DOHH2 (cell line): ENCODE measurements at regions not wholly inside any gene's neighbourhood (a gene's known extent, or its start where the extent isn't known, plus 50 kb on each side); places are given as distances from the start of the nearest gene placed in this dataset.

Experiments
- H3F3A ChIP-seq: fragments of 200-600 bp; sonication (generic), shearing (Covaris generic); 2 replicates; pipeline ENCODE4 v1.6.0; 2016; ENCODE audit warnings: antibody characterized with exemption, mild to moderate bottlenecking; ENCODE audit not compliant: control insufficient read depth, insufficient read depth
- H3K27ac ChIP-seq: fragments of 200-600 bp; sonication (generic); 2 replicates; pipeline ENCODE4 v1.5.1; 2014; ENCODE audit warnings: low read depth, mild to moderate bottlenecking, low read length, moderate library complexity
- H3K27me3 ChIP-seq: fragments of 200-600 bp; sonication (generic); 2 replicates; pipeline ENCODE4 v1.6.1; 2014; ENCODE audit warnings: mild to moderate bottlenecking, low read length, mixed read lengths; ENCODE audit not compliant: control insufficient read depth
- H3K36me3 ChIP-seq: fragments of 200-600 bp; sonication (generic); 2 replicates; pipeline ENCODE4 v1.6.1; 2014; ENCODE audit warnings: mild to moderate bottlenecking, low read length, moderate library complexity, mixed read lengths; ENCODE audit not compliant: control insufficient read depth
- H3K4me1 ChIP-seq: fragments of 200-600 bp; sonication (generic); 2 replicates; pipeline ENCODE4 v1.6.1; 2014; ENCODE audit warnings: mild to moderate bottlenecking, low read length, mixed read lengths; ENCODE audit not compliant: control insufficient read depth
- H3K4me2 ChIP-seq: fragments of 200-600 bp; sonication (generic); 2 replicates; pipeline ENCODE4 v1.6.0; 2014; ENCODE audit warnings: mild to moderate bottlenecking, low read length, moderate library complexity
- H3K4me3 ChIP-seq: fragments of 200-600 bp; sonication (generic); 2 replicates; pipeline ENCODE4 v1.5.1; 2014; ENCODE audit warnings: mild to moderate bottlenecking, low read length, mixed read lengths
- H3K79me2 ChIP-seq: fragments of 200-600 bp; sonication (generic); 2 replicates; pipeline ENCODE4 v1.6.1; 2014; ENCODE audit warnings: mild to moderate bottlenecking, low read length, mixed read lengths; ENCODE audit not compliant: control insufficient read depth
- H3K9me2 ChIP-seq: fragments of 200-600 bp; sonication (generic); replicated peaks from 2 replicates; pipeline ENCODE4 v1.6.1; 2014; ENCODE audit warnings: mild to moderate bottlenecking, low read length, mixed read lengths; ENCODE audit not compliant: control insufficient read depth
- H3K9me3 ChIP-seq: fragments of 200-600 bp; sonication (generic); 2 replicates; pipeline ENCODE4 v1.6.1; 2014; ENCODE audit warnings: antibody characterized with exemption, low read length, mixed read lengths; ENCODE audit not compliant: control insufficient read depth, insufficient read depth
- H4K20me1 ChIP-seq: fragments of 200-600 bp; sonication (generic); 2 replicates; pipeline ENCODE4 v1.6.0; 2014; ENCODE audit warnings: low read depth, mild to moderate bottlenecking, antibody characterized with exemption, low read length, moderate library complexity; ENCODE audit not compliant: control insufficient read depth, insufficient read depth
- EZH2phosphoT487 ChIP-seq: fragments of 200-600 bp; sonication (generic); IDR thresholded peaks from 2 replicates; pipeline ENCODE4 v1.6.1; 2017; ENCODE audit warnings: borderline replicate concordance, mild to moderate bottlenecking, antibody characterized with exemption, low read length, moderate library complexity, mixed read lengths
- TF ChIP-seq, protein P1 (sequence below): fragments of 200-600 bp; sonication (generic); IDR thresholded peaks from one replicate; pipeline ENCODE4 v1.5.1; 2014; ENCODE audit warnings: antibody characterized with exemption, mild to moderate bottlenecking, low read depth, low read length; ENCODE audit not compliant: poor library complexity, severe bottlenecking

- Histone ChIP-seq H3K4me1 (no peaks in the 10 kb centered on the region), H3K27me3 (no peaks in the 10 kb centered on the region), H3F3A (no peaks in the 10 kb centered on the region), H3K9me3 (no peaks in the 10 kb centered on the region), H3K27ac (no peak overlapping the region), H4K20me1 (no peaks in the 10 kb centered on the region), H3K36me3 (no peaks in the 10 kb centered on the region), H3K9me2 (no peaks in the 10 kb centered on the region), H3K4me3 (no peak overlapping the region), H3K79me2 (no peaks in the 10 kb centered on the region), H3K4me2 (no peak overlapping the region)
- no peak for TF ChIP-seq EZH2phosphoT487
- TF ChIP-seq, protein P1, sequence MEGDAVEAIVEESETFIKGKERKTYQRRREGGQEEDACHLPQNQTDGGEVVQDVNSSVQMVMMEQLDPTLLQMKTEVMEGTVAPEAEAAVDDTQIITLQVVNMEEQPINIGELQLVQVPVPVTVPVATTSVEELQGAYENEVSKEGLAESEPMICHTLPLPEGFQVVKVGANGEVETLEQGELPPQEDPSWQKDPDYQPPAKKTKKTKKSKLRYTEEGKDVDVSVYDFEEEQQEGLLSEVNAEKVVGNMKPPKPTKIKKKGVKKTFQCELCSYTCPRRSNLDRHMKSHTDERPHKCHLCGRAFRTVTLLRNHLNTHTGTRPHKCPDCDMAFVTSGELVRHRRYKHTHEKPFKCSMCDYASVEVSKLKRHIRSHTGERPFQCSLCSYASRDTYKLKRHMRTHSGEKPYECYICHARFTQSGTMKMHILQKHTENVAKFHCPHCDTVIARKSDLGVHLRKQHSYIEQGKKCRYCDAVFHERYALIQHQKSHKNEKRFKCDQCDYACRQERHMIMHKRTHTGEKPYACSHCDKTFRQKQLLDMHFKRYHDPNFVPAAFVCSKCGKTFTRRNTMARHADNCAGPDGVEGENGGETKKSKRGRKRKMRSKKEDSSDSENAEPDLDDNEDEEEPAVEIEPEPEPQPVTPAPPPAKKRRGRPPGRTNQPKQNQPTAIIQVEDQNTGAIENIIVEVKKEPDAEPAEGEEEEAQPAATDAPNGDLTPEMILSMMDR: no peak
Observed at GRCh38 chr2:139064159-139064558, 284.0 kb upstream of the NXPH2 start.

DNA sequence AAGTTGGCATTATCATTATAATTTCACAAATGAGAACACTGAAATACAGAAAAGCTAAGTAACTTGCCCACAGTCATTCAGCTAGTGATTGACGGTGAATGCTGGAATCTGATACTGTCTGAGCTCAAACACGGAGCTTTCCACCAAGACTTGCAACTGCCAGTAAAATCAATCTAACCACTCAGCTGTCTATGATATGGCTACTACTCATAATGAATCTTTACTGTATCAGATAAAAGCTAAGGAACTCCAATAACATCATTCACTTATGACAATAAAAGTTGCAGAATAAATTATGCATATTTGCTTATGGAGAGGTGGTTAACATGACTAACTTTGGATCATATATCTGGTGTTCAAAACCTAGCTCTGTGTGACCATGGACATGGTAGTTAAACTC is 279.4 kb upstream of the NXPH2 start:
- Histone ChIP-seq H3K4me2 (no peak overlapping the region), H3K27ac (no peak overlapping the region), H3K36me3 (no peaks in the 10 kb centered on the region), H3K4me3 (no peak overlapping the region), H4K20me1 (no peaks in the 10 kb centered on the region), H3K9me3 (no peaks in the 10 kb centered on the region), H3F3A (no peaks in the 10 kb centered on the region), H3K79me2 (no peaks in the 10 kb centered on the region), H3K27me3 (no peaks in the 10 kb centered on the region), H3K9me2 (no peaks in the 10 kb centered on the region), H3K4me1 (no peaks in the 10 kb centered on the region)
- TF ChIP-seq, protein P1: no peak
- no peak for TF ChIP-seq EZH2phosphoT487

DNA sequence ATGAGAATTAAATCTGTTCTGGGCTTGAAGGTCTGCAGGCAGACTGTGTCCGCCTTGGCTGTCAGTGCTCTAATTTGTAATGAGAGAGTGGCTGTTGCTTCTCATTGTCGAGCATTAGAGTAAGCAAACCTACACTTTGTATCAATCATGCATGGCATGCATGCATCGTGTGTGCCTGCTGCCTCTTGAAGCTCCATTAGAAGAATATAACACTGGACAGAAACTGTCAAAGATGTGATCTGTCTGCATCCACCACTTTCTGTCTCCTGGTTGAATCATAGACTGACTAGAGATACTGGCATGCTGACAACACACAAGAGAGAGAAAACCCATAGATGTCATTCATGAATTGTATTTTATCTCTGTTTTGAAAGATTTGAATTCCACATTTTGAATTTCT is 275.0 kb upstream of the NXPH2 start:
- Histone ChIP-seq H3K27ac (no peak overlapping the region), H3K27me3 (no peaks in the 10 kb centered on the region), H3F3A (no peaks in the 10 kb centered on the region), H3K4me1 (no peaks in the 10 kb centered on the region), H3K4me2 (no peak overlapping the region), H3K9me2 (no peaks in the 10 kb centered on the region), H3K36me3 (no peaks in the 10 kb centered on the region), H3K4me3 (no peak overlapping the region), H4K20me1 (no peaks in the 10 kb centered on the region), H3K9me3 (no peaks in the 10 kb centered on the region), H3K79me2 (no peaks in the 10 kb centered on the region)
- TF ChIP-seq, protein P1: no peak
- TF ChIP-seq EZH2phosphoT487: no peak

DNA sequence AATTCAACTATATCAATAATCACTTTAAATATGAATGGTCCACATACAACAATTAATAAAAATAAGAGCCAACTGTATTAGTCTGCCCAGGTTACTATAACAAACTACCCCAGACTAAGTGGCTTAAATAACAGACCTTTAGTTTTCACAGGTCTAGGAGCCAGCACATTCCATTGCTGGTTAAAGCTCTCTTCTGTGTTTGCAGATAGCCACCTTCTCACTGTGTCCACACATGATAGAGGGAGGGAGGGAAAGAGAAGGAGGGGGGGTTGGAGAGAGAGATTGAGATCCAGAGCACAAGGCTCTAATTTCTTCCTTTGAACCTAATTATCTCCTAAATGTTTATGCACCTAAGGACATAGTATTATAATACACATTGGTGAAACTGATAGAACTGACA is 267.8 kb upstream of the NXPH2 start:
- Histone ChIP-seq H3K9me2 (no peaks in the 10 kb centered on the region), H3K27me3 (no peaks in the 10 kb centered on the region), H4K20me1 (no peaks in the 10 kb centered on the region), H3K4me2 (no peak overlapping the region), H3K79me2 (no peaks in the 10 kb centered on the region), H3K4me1 (no peaks in the 10 kb centered on the region), H3K9me3 (no peaks in the 10 kb centered on the region), H3K27ac (no peak overlapping the region), H3K36me3 (no peaks in the 10 kb centered on the region), H3F3A (no peaks in the 10 kb centered on the region), H3K4me3 (no peak overlapping the region)
- no peak for TF ChIP-seq EZH2phosphoT487
- TF ChIP-seq, protein P1: no peak
